AG20443 (cell line): ENCODE measurements at regions not wholly inside any gene's neighbourhood (a gene's known extent, or its start where the extent isn't known, plus 50 kb on each side); places are given as distances from the start of the nearest gene placed in this dataset.

ENCODE experiments used
- DNase-seq: peaks from one replicate; pipeline ENCODE4 v3.0.0; 2012; ENCODE audit warnings: low spot score, mixed read lengths

GRCh38 chr7:30212701-30213111, 71.7 kb upstream of the ZNRF2 start:
- no peak for DNase-seq

- no peak for DNase-seq
These were observed 70.8 kb upstream of the ZNRF2 start for GRCh38 chr7:30213637-30214036.

GRCh38 chr7:30214651-30215137, 69.7 kb upstream of the ZNRF2 start:
- DNase-seq: no peak

- no peak for DNase-seq
These were observed 62.6 kb upstream of the ZNRF2 start for GRCh38 chr7:30221764-30222163.

GRCh38 chr7:30222515-30223215, 61.7 kb upstream of the ZNRF2 start:
- DNase-seq: no peak

- DNase-seq: no peak
These were observed 60.5 kb upstream of the ZNRF2 start for GRCh38 chr7:30223896-30224295.

- peak; percentile 79 for DNase-seq
These were observed 59.8 kb upstream of the ZNRF2 start for GRCh38 chr7:30224511-30225062.

- peak; percentile 33 for DNase-seq
These were observed 58.4 kb upstream of the ZNRF2 start for GRCh38 chr7:30225863-30226613.

GRCh38 chr7:30226614-30227268, 57.7 kb upstream of the ZNRF2 start:
- DNase-seq: no peak

- DNase-seq: no peak
These were observed 53.1 kb upstream of the ZNRF2 start for GRCh38 chr7:30231271-30231670.

GRCh38 chr7:30232391-30232790, 52.0 kb upstream of the ZNRF2 start:
- DNase-seq: no peak
